ENCODE measurements at regions not wholly inside any gene's neighbourhood (a gene's known extent, or its start where the extent isn't known, plus 50 kb on each side); places are given as distances from the start of the nearest gene placed in this dataset.

- DNase-seq (ENCODE audit: low spot score), result no peak
- CTCF ChIA-PET, result no interaction called here
- no peak overlapping the region for H3K27ac ChIP-seq
- TF ChIP-seq, protein P1, sequence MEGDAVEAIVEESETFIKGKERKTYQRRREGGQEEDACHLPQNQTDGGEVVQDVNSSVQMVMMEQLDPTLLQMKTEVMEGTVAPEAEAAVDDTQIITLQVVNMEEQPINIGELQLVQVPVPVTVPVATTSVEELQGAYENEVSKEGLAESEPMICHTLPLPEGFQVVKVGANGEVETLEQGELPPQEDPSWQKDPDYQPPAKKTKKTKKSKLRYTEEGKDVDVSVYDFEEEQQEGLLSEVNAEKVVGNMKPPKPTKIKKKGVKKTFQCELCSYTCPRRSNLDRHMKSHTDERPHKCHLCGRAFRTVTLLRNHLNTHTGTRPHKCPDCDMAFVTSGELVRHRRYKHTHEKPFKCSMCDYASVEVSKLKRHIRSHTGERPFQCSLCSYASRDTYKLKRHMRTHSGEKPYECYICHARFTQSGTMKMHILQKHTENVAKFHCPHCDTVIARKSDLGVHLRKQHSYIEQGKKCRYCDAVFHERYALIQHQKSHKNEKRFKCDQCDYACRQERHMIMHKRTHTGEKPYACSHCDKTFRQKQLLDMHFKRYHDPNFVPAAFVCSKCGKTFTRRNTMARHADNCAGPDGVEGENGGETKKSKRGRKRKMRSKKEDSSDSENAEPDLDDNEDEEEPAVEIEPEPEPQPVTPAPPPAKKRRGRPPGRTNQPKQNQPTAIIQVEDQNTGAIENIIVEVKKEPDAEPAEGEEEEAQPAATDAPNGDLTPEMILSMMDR (conservative IDR thresholded peaks at IDR 0.05; ENCODE audit: low read depth), result no peak
- POLR2A ChIA-PET (ENCODE audit: low non-redundant PET), result no interaction called here
Measured at GRCh38 chr4:125522588-125522987, 207.8 kb downstream of the FAT4 start.

- H3K27ac ChIP-seq, result no peak overlapping the region
- TF ChIP-seq, protein P1 (conservative IDR thresholded peaks at IDR 0.05; ENCODE audit: low read depth), result no peak
- ChIA-PET POLR2A (ENCODE audit: low non-redundant PET) (no interaction called here), CTCF (no interaction called here)
- DNase-seq (ENCODE audit: low spot score), result no peak
Measured at GRCh38 chr4:125522992-125523391, 208.2 kb downstream of the FAT4 start.

- no peak overlapping the region for H3K27ac ChIP-seq
- DNase-seq (ENCODE audit: low spot score), result no peak
- POLR2A ChIA-PET (ENCODE audit: low non-redundant PET), result no interaction called here
- TF ChIP-seq, protein P1 (conservative IDR thresholded peaks at IDR 0.05; ENCODE audit: low read depth), result no peak
- CTCF ChIA-PET, result interaction anchor here (0.7 kb wide), 1 partner anchor 46 kb away, joined by 4 read pairs; no protein-coding TSS in a partner anchor
Measured at GRCh38 chr4:125526420-125526819, 211.7 kb downstream of the FAT4 start.

GRCh38 chr4:125527681-125528080 lies 212.9 kb downstream of the FAT4 start:
- DNase-seq (ENCODE audit: low spot score), result no peak
- ChIA-PET CTCF (no interaction called here), POLR2A (ENCODE audit: low non-redundant PET) (no interaction called here)
- TF ChIP-seq, protein P1 (conservative IDR thresholded peaks at IDR 0.05; ENCODE audit: low read depth), result no peak
- no peak overlapping the region for H3K27ac ChIP-seq

- no peak for DNase-seq (ENCODE audit: low spot score)
- TF ChIP-seq, protein P1 (conservative IDR thresholded peaks at IDR 0.05; ENCODE audit: low read depth), result no peak
- POLR2A ChIA-PET (ENCODE audit: low non-redundant PET), result no interaction called here
- CTCF ChIA-PET, result no interaction called here
- no peak overlapping the region for H3K27ac ChIP-seq
Measured at GRCh38 chr4:125529071-125529470, 214.3 kb downstream of the FAT4 start.

- TF ChIP-seq, protein P1 (conservative IDR thresholded peaks at IDR 0.05; ENCODE audit: low read depth), result no peak
- CTCF ChIA-PET, result no interaction called here
- POLR2A ChIA-PET (ENCODE audit: low non-redundant PET), result no interaction called here
- no peak for DNase-seq (ENCODE audit: low spot score)
- no peak overlapping the region for H3K27ac ChIP-seq
Measured at GRCh38 chr4:125538670-125539069, 223.9 kb downstream of the FAT4 start.

GRCh38 chr4:125539691-125540090 lies 224.9 kb downstream of the FAT4 start:
- TF ChIP-seq, protein P1 (conservative IDR thresholded peaks at IDR 0.05; ENCODE audit: low read depth), result no peak
- H3K27ac ChIP-seq, result no peak overlapping the region
- POLR2A ChIA-PET (ENCODE audit: low non-redundant PET), result no interaction called here
- CTCF ChIA-PET, result no interaction called here
- no peak for DNase-seq (ENCODE audit: low spot score)

All from RWPE1 (cell line).